H9 (cell line): ENCODE measurements at regions not wholly inside any gene's neighbourhood (a gene's known extent, or its start where the extent isn't known, plus 50 kb on each side); places are given as distances from the start of the nearest gene placed in this dataset.

Experiments used
- DNase-seq: peaks from one replicate; pipeline ENCODE4 v3.0.0-alpha.2; 2017
- H2AFZ ChIP-seq: one replicate; pipeline ENCODE4 v1.6.1; 2013; ENCODE audit warnings: mild to moderate bottlenecking, low read length, control low read depth, moderate library complexity
- H2AK5ac ChIP-seq: 2 replicates; pipeline ENCODE4 v1.6.1; 2013; ENCODE audit warnings: low read length, control low read depth, mixed read lengths; ENCODE audit not compliant: insufficient read length
- H2BK120ac ChIP-seq: one replicate; pipeline ENCODE4 v1.6.1; 2013; ENCODE audit warnings: low read depth, mild to moderate bottlenecking, low read length, control low read depth, inconsistent platforms; ENCODE audit not compliant: poor library complexity, severe bottlenecking
- H2BK12ac ChIP-seq: 2 replicates; pipeline ENCODE4 v1.6.1; 2013; ENCODE audit warnings: low read length, control low read depth, mixed read lengths, low read depth; ENCODE audit not compliant: insufficient read length
- H2BK15ac ChIP-seq: 2 replicates; pipeline ENCODE4 v1.6.1; 2013; ENCODE audit warnings: low read depth, low read length, control low read depth
- H2BK20ac ChIP-seq: one replicate; pipeline ENCODE4 v1.6.1; 2013; ENCODE audit warnings: low read depth, mild to moderate bottlenecking, low read length, control low read depth, inconsistent platforms; ENCODE audit not compliant: poor library complexity, severe bottlenecking
- H2BK5ac ChIP-seq: 2 replicates; pipeline ENCODE4 v1.6.1; 2013; ENCODE audit warnings: low read length, control low read depth, mixed read lengths; ENCODE audit not compliant: insufficient read length
- H3K14ac ChIP-seq: 2 replicates; pipeline ENCODE4 v1.6.1; 2013; ENCODE audit warnings: low read length, control low read depth; ENCODE audit not compliant: insufficient read depth
- H3K18ac ChIP-seq: 2 replicates; pipeline ENCODE4 v1.6.1; 2013; ENCODE audit warnings: low read depth, mild to moderate bottlenecking, mixed read lengths, low read length, control low read depth; ENCODE audit not compliant: insufficient read length
- H3K23ac ChIP-seq: 2 replicates; pipeline ENCODE4 v1.6.1; 2013; ENCODE audit warnings: low read length, control low read depth, mixed read lengths, low read depth; ENCODE audit not compliant: insufficient read length
- H3K23me2 ChIP-seq: 2 replicates; pipeline ENCODE4 v1.6.1; 2013; ENCODE audit warnings: low read depth, mild to moderate bottlenecking, mixed read lengths, low read length, control low read depth; ENCODE audit not compliant: insufficient read length, poor library complexity, severe bottlenecking
- H3K27ac ChIP-seq: 2 replicates; pipeline ENCODE4 v1.5.1; 2013; ENCODE audit warnings: low read length, control low read depth, mixed read lengths, low read depth; ENCODE audit not compliant: insufficient read length
- H3K27me3 ChIP-seq: 2 replicates; pipeline ENCODE4 v1.6.1; 2013; ENCODE audit warnings: low read length, control low read depth, inconsistent platforms; ENCODE audit not compliant: insufficient read depth
- H3K4ac ChIP-seq: 2 replicates; pipeline ENCODE4 v1.6.1; 2013; ENCODE audit warnings: low read depth, mild to moderate bottlenecking, control low read depth, inconsistent platforms, low read length, moderate library complexity
- H3K4me1 ChIP-seq: 2 replicates; pipeline ENCODE4 v1.6.1; 2013; ENCODE audit warnings: low read length, control low read depth, inconsistent platforms; ENCODE audit not compliant: insufficient read depth
- H3K4me2 ChIP-seq: 2 replicates; pipeline ENCODE4 v1.6.1; 2013; ENCODE audit warnings: low read length, control low read depth, mixed read lengths; ENCODE audit not compliant: insufficient read length, insufficient read depth
- H3K56ac ChIP-seq: 2 replicates; pipeline ENCODE4 v1.6.1; 2013; ENCODE audit warnings: low read depth, mild to moderate bottlenecking, mixed read lengths, low read length, control low read depth; ENCODE audit not compliant: insufficient read length
- H3K79me1 ChIP-seq: 2 replicates; pipeline ENCODE4 v1.6.1; 2013; ENCODE audit warnings: low read depth, mild to moderate bottlenecking, moderate library complexity, low read length, control low read depth, inconsistent platforms; ENCODE audit not compliant: insufficient read depth, poor library complexity, severe bottlenecking
- H3K79me2 ChIP-seq: 2 replicates; pipeline ENCODE4 v1.6.1; 2013; ENCODE audit warnings: low read length, control low read depth, inconsistent platforms; ENCODE audit not compliant: insufficient read depth
- H3K9ac ChIP-seq: 2 replicates; pipeline ENCODE4 v1.6.1; 2013; ENCODE audit warnings: low read length, control low read depth, mixed read lengths; ENCODE audit not compliant: insufficient read length; ENCODE audit errors: extremely low read depth
- H3K9me3 ChIP-seq: one replicate; pipeline ENCODE4 v1.6.1; 2013; ENCODE audit warnings: low read depth, low read length, inconsistent platforms; ENCODE audit not compliant: control insufficient read depth
- H3T11ph ChIP-seq: one replicate; pipeline ENCODE4 v1.6.1; 2013; ENCODE audit warnings: mild to moderate bottlenecking, low read length, control low read depth, inconsistent platforms
- H4K20me1 ChIP-seq: one replicate; pipeline ENCODE4 v1.6.1; 2013; ENCODE audit not compliant: control insufficient read depth, insufficient read length, insufficient read depth
- H4K5ac ChIP-seq: 2 replicates; pipeline ENCODE4 v1.6.1; 2013; ENCODE audit warnings: low read depth, mild to moderate bottlenecking, mixed read lengths, low read length, control low read depth; ENCODE audit not compliant: insufficient read length
- H4K8ac ChIP-seq: replicated peaks from 2 replicates; pipeline ENCODE4 v1.6.1; 2013; ENCODE audit warnings: low read length, control low read depth, mixed read lengths, low read depth; ENCODE audit not compliant: insufficient read length
- H4K91ac ChIP-seq: 2 replicates; pipeline ENCODE4 v1.6.1; 2013; ENCODE audit warnings: low read depth, mild to moderate bottlenecking, moderate library complexity, mixed read lengths, low read length, control low read depth; ENCODE audit not compliant: insufficient read length
- H3K27ac Mint-ChIP-seq, 3 experiments: 2 replicates in 2 of 3; 3 replicates in 1 of 3; pipeline ENCODE4 v1.8.0; 2020 to 2021; ENCODE audit warnings: mixed read lengths in 3 of 3, mild to moderate bottlenecking in 1 of 3, moderate library complexity in 1 of 3
- H3K27me3 Mint-ChIP-seq: 2 replicates; pipeline ENCODE4 v1.8.0; 2021; ENCODE audit warnings: low read depth, mild to moderate bottlenecking, moderate library complexity, mixed read lengths
- H3K36me3 Mint-ChIP-seq, 3 experiments: 2 replicates in 2 of 3; 3 replicates in 1 of 3; pipeline ENCODE4 v1.8.0; 2020 to 2021; ENCODE audit warnings: low read depth in 3 of 3, mixed read lengths in 3 of 3; ENCODE audit not compliant: insufficient read depth in 1 of 3
- H3K4me1 Mint-ChIP-seq, 2 experiments: 2 replicates each; pipeline ENCODE4 v1.8.0; 2020; ENCODE audit warnings: mixed read lengths in 2 of 2
- H3K4me3 Mint-ChIP-seq, 2 experiments: 2 replicates in 1 of 2; 3 replicates in 1 of 2; pipeline ENCODE4 v1.8.0; 2020 to 2021; ENCODE audit warnings: mild to moderate bottlenecking in 2 of 2, mixed read lengths in 2 of 2, moderate library complexity in 1 of 2
- H3K9me3 Mint-ChIP-seq, 2 experiments: 2 replicates in 1 of 2; 3 replicates in 1 of 2; pipeline ENCODE4 v1.8.0; 2020; ENCODE audit warnings: mild to moderate bottlenecking in 2 of 2, mixed read lengths in 2 of 2, moderate library complexity in 1 of 2
- CTCF ChIP-seq: fragments of 200-600 bp; sonication (generic); conservative IDR thresholded peaks from 3 replicates; pipeline ENCODE4 v1.8.0; 2021; ENCODE audit warnings: antibody characterized with exemption, mild to moderate bottlenecking
- WGBS: extraction: QIAGEN DNeasy Blood & Tissue Kit; methylation state at CpG from one replicate; pipeline ENCODE4 v1.1.7; 2013; ENCODE audit warnings: missing lambda C conversion rate, low lambda C conversion rate, mixed read lengths; ENCODE audit not compliant: insufficient read length; ENCODE audit errors: extremely low coverage; 5-methylcytosine and 5-hydroxymethylcytosine counted together

DNA sequence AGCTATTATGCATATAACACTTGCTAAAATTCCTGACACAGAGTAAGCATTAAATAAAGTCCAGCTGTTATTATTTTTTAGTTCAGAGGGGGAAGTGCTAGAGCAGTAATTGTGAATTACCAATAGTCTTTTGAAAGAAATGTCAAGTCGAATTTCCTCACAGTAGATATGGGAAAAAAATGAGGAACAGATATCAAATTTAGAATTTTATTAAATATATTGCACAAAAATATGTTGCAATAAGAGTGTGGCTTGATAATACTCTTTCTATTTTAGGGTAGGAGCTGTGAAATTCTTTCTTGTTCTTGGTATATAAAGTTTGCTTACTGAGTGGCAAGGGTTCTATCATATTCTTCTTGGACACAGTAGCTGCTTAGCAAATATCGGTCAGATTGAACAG lies 181.3 kb downstream of the NFKBIZ start:
- H3K18ac ChIP-seq: no peak overlapping the region
- H3K4ac ChIP-seq: no peak overlapping the region
- no peak overlapping the region for H2BK12ac ChIP-seq
- H4K20me1 ChIP-seq: no peaks in the 10 kb centered on the region
- Mint-ChIP-seq H3K4me1 (peaks cover 0 to 5% of the 10 kb centered on the region in 2 experiments; a peak in 1 of 4 replicates), H3K27me3 (no peaks in the 10 kb centered on the region), H3K4me3 (no peak overlapping the region), H3K27ac (no peak overlapping the region), H3K36me3 (no peaks in the 10 kb centered on the region), H3K9me3 (no peaks in the 10 kb centered on the region)
- H3K23ac ChIP-seq: no peak overlapping the region
- no peaks in the 10 kb centered on the region for H3K79me2 ChIP-seq
- H3K23me2 ChIP-seq: no peaks in the 10 kb centered on the region
- WGBS: no CpG with 5 or more reads among the region's 2 CpGs
- H3K9ac ChIP-seq: no peak overlapping the region
- no peak overlapping the region for H2BK15ac ChIP-seq
- no peak overlapping the region for H3K27ac ChIP-seq
- H3T11ph ChIP-seq: no peak overlapping the region
- H3K27me3 ChIP-seq: no peaks in the 10 kb centered on the region
- H2BK120ac ChIP-seq: no peak overlapping the region
- no peak overlapping the region for H2AK5ac ChIP-seq
- H4K91ac ChIP-seq: no peak overlapping the region
- no peak overlapping the region for H4K8ac ChIP-seq
- no peaks in the 10 kb centered on the region for H3K9me3 ChIP-seq
- H2BK5ac ChIP-seq: no peak overlapping the region
- no peak overlapping the region for H4K5ac ChIP-seq
- H2AFZ ChIP-seq: no peak overlapping the region
- no peak for DNase-seq
- H3K14ac ChIP-seq: no peak overlapping the region
- no peaks in the 10 kb centered on the region for H3K4me1 ChIP-seq
- no peak overlapping the region for H2BK20ac ChIP-seq
- TF ChIP-seq CTCF: no peak
- H3K79me1 ChIP-seq: no peaks in the 10 kb centered on the region
- H3K56ac ChIP-seq: no peak overlapping the region
- no peak overlapping the region for H3K4me2 ChIP-seq
